Astrocyte (in vitro differentiated cells and primary cell): ENCODE measurements at regions not wholly inside any gene's neighbourhood (a gene's known extent, or its start where the extent isn't known, plus 50 kb on each side); places are given as distances from the start of the nearest gene placed in this dataset.

Source experiments
- DNase-seq: peaks from one replicate; pipeline ENCODE4 v3.0.0-alpha.2; 2010; ENCODE audit warnings: low read depth
- FAIRE-seq: peaks from 2 replicates; lab custom pipeline; 2011; peaks lifted over from hg19 to GRCh38; lab: Jason Lieb, UNC
- H2AFZ ChIP-seq: 2 replicates; pipeline ENCODE4 v1.6.0; 2012; ENCODE audit warnings: low read depth, low read length, inconsistent platforms
- H3K27ac ChIP-seq: 2 replicates; pipeline ENCODE4 v1.5.1; 2011; ENCODE audit warnings: low read depth, low read length, inconsistent platforms
- H3K27me3 ChIP-seq: 2 replicates; pipeline ENCODE4 v1.6.0; 2011; ENCODE audit warnings: low read length, inconsistent platforms; ENCODE audit not compliant: insufficient read depth
- H3K36me3 ChIP-seq: 2 replicates; pipeline ENCODE4 v1.5.1; 2011; ENCODE audit warnings: low read length, inconsistent platforms; ENCODE audit not compliant: insufficient read depth
- H3K4me1 ChIP-seq: 2 replicates; pipeline ENCODE4 v1.5.1; 2011; ENCODE audit warnings: low read length, inconsistent platforms; ENCODE audit not compliant: insufficient read depth
- H3K4me2 ChIP-seq: 2 replicates; pipeline ENCODE4 v1.6.0; 2012; ENCODE audit warnings: low read length, inconsistent platforms
- H3K4me3 ChIP-seq: 2 replicates; pipeline ENCODE4 v1.5.1; 2011; ENCODE audit warnings: low read depth, mild to moderate bottlenecking, low read length, inconsistent platforms; ENCODE audit not compliant: insufficient read depth
- H3K79me2 ChIP-seq: 2 replicates; pipeline ENCODE4 v1.6.0; 2012; ENCODE audit warnings: mild to moderate bottlenecking, low read length, inconsistent platforms; ENCODE audit not compliant: insufficient read depth
- H3K9ac ChIP-seq: 2 replicates; pipeline ENCODE4 v1.6.0; 2012; ENCODE audit warnings: mild to moderate bottlenecking, low read length, inconsistent platforms
- H3K9me3 ChIP-seq: 2 replicates; pipeline ENCODE4 v1.5.1; 2012; ENCODE audit warnings: low read depth, mild to moderate bottlenecking, low read length, inconsistent platforms; ENCODE audit not compliant: insufficient read depth
- H4K20me1 ChIP-seq: 2 replicates; pipeline ENCODE4 v1.6.0; 2012; ENCODE audit warnings: low read length, inconsistent platforms; ENCODE audit not compliant: insufficient read depth
- H3K27ac Mint-ChIP-seq: one replicate; pipeline ENCODE4 v1.8.0; 2021; ENCODE audit warnings: mild to moderate bottlenecking, mixed read lengths; ENCODE audit not compliant: unreplicated experiment
- H3K27me3 Mint-ChIP-seq: one replicate; pipeline ENCODE4 v1.8.0; 2021; ENCODE audit warnings: low read depth, mixed read lengths; ENCODE audit not compliant: unreplicated experiment
- H3K36me3 Mint-ChIP-seq: one replicate; pipeline ENCODE4 v1.8.0; 2021; ENCODE audit warnings: low read depth, mixed read lengths; ENCODE audit not compliant: unreplicated experiment
- H3K4me1 Mint-ChIP-seq: one replicate; pipeline ENCODE4 v1.8.0; 2021; ENCODE audit warnings: low read depth, mixed read lengths; ENCODE audit not compliant: unreplicated experiment
- H3K4me3 Mint-ChIP-seq: one replicate; pipeline ENCODE4 v1.8.0; 2021; ENCODE audit warnings: mild to moderate bottlenecking, moderate library complexity, mixed read lengths; ENCODE audit not compliant: unreplicated experiment
- H3K9me3 Mint-ChIP-seq: one replicate; pipeline ENCODE4 v1.8.0; 2021; ENCODE audit warnings: mild to moderate bottlenecking, mixed read lengths; ENCODE audit not compliant: unreplicated experiment
- EZH2 ChIP-seq: IDR thresholded peaks from 2 replicates; pipeline ENCODE4 v1.6.1; 2012; ENCODE audit warnings: mild to moderate bottlenecking, low read length, inconsistent platforms; ENCODE audit not compliant: insufficient read depth
- TF ChIP-seq, protein P1 (sequence below): IDR thresholded peaks from 2 replicates; pipeline ENCODE4 v1.5.1; 2011; ENCODE audit warnings: low read depth, mild to moderate bottlenecking, inconsistent platforms, low read length, moderate library complexity; ENCODE audit not compliant: insufficient read depth

DNA sequence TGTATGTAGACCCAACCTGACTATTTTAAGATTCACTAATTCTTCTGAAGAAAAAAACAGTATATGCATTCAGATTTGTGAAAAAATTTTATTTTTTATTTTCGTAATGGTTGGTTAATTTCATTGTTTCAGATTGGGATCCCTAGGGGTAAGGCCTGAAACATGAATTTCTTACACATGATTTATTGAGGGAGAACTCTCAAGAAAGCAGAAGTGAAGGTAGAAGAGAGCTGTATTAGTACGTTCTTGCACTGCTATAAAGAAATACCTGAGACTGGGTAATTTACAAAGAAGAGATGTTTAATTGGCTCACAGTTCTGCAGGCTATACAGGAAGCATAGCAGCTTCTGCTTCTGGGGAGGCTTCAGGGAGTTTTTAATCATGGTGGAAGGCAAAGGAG is 611.9 kb upstream of the TECRL start:
- H3K4me3 ChIP-seq = no peak overlapping the region
- no peaks in the 10 kb centered on the region for H3K4me1 Mint-ChIP-seq

DNA sequence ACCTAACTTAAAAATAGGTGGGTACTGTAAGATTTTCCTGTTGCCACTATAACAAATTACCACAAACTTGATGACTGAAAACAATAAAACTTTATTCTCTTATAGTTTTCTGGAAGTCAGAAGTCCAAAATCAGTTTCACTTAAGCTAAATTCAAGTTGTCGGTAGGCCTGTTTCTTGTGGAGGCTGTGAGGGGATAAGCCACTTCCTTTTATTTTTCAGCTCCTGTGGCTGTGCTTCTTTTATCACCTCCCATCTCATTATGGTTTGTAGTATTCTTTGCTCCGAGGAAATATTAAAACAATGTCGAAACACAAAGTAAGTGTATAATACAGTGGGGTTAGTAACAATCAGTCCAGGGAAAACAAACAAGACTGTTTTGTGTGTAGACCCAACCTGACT is 610.5 kb upstream of the TECRL start:
- no peaks in the 10 kb centered on the region for H3K79me2 ChIP-seq
- no peaks in the 10 kb centered on the region for H3K4me1 ChIP-seq
- no peaks in the 10 kb centered on the region for H3K27me3 Mint-ChIP-seq

More for the DNA sequence above, 611.9 kb upstream of the TECRL start:
- no peak overlapping the region for H3K4me2 ChIP-seq
- DNase-seq (no peak), FAIRE-seq (no peak)
- no peaks in the 10 kb centered on the region for H3K9me3 Mint-ChIP-seq
- H3K4me3 Mint-ChIP-seq = no peak overlapping the region
- H3K27me3 Mint-ChIP-seq = no peaks in the 10 kb centered on the region
- H3K36me3 ChIP-seq = no peaks in the 10 kb centered on the region
- no peaks in the 10 kb centered on the region for H4K20me1 ChIP-seq
- TF ChIP-seq, protein P1, sequence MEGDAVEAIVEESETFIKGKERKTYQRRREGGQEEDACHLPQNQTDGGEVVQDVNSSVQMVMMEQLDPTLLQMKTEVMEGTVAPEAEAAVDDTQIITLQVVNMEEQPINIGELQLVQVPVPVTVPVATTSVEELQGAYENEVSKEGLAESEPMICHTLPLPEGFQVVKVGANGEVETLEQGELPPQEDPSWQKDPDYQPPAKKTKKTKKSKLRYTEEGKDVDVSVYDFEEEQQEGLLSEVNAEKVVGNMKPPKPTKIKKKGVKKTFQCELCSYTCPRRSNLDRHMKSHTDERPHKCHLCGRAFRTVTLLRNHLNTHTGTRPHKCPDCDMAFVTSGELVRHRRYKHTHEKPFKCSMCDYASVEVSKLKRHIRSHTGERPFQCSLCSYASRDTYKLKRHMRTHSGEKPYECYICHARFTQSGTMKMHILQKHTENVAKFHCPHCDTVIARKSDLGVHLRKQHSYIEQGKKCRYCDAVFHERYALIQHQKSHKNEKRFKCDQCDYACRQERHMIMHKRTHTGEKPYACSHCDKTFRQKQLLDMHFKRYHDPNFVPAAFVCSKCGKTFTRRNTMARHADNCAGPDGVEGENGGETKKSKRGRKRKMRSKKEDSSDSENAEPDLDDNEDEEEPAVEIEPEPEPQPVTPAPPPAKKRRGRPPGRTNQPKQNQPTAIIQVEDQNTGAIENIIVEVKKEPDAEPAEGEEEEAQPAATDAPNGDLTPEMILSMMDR = no peak
- TF ChIP-seq EZH2 = no peak
- no peak overlapping the region for H2AFZ ChIP-seq
- no peak overlapping the region for H3K27ac ChIP-seq
- no peaks in the 10 kb centered on the region for H3K9me3 ChIP-seq
- no peak overlapping the region for H3K9ac ChIP-seq
- H3K36me3 Mint-ChIP-seq = no peaks in the 10 kb centered on the region
- H3K4me1 ChIP-seq = no peaks in the 10 kb centered on the region
- no peak overlapping the region for H3K27ac Mint-ChIP-seq
- H3K27me3 ChIP-seq = no peaks in the 10 kb centered on the region
- no peaks in the 10 kb centered on the region for H3K79me2 ChIP-seq

DNA sequence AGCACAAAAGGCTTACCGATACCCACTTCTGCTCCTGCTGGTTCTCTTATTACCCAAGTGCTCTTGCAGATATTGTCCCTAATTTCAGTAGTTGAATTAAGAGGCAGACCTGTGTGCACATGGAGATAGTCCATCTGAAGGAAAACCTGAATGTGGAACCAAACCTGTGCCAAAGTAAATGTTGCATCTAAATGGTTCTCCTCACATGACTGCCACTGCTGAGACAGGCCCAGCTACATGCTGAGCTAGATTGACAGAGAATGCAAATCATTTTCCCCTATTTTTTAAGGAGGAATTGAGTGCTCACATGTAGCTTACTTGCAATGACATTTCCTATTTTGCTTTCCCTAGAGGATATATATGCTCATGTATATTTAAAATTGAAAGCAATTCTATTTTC is 609.1 kb upstream of the TECRL start:
- DNase-seq (no peak), FAIRE-seq (no peak)
- H3K27me3 ChIP-seq = no peaks in the 10 kb centered on the region
- H3K9me3 ChIP-seq = no peaks in the 10 kb centered on the region
- no peak overlapping the region for H3K27ac Mint-ChIP-seq
- no peaks in the 10 kb centered on the region for H3K9me3 Mint-ChIP-seq
- H3K4me1 ChIP-seq = no peaks in the 10 kb centered on the region
- H3K9ac ChIP-seq = no peak overlapping the region
- H3K36me3 Mint-ChIP-seq = no peaks in the 10 kb centered on the region
- no peak overlapping the region for H3K27ac ChIP-seq
- H3K36me3 ChIP-seq = no peaks in the 10 kb centered on the region
- no peaks in the 10 kb centered on the region for H3K79me2 ChIP-seq
- TF ChIP-seq, protein P1 = no peak
- no peak for TF ChIP-seq EZH2
- H2AFZ ChIP-seq = no peak overlapping the region
- no peak overlapping the region for H3K4me3 ChIP-seq
- H3K4me3 Mint-ChIP-seq = no peak overlapping the region
- no peaks in the 10 kb centered on the region for H3K4me1 Mint-ChIP-seq
- H3K4me2 ChIP-seq = no peak overlapping the region
- no peaks in the 10 kb centered on the region for H3K27me3 Mint-ChIP-seq
- H4K20me1 ChIP-seq = no peaks in the 10 kb centered on the region

More for the DNA sequence above, 610.5 kb upstream of the TECRL start:
- FAIRE-seq (no peak), DNase-seq (no peak)
- no peaks in the 10 kb centered on the region for H3K4me1 Mint-ChIP-seq
- H3K4me3 Mint-ChIP-seq = no peak overlapping the region
- Histone ChIP-seq H3K9ac (no peak overlapping the region), H3K9me3 (no peaks in the 10 kb centered on the region), H3K27ac (no peak overlapping the region), H2AFZ (no peak overlapping the region), H3K4me3 (no peak overlapping the region), H3K27me3 (no peaks in the 10 kb centered on the region), H4K20me1 (no peaks in the 10 kb centered on the region), H3K4me2 (no peak overlapping the region), H3K36me3 (no peaks in the 10 kb centered on the region)
- H3K9me3 Mint-ChIP-seq = no peaks in the 10 kb centered on the region
- TF ChIP-seq, protein P1 = no peak
- no peak for TF ChIP-seq EZH2
- H3K36me3 Mint-ChIP-seq = no peaks in the 10 kb centered on the region
- no peak overlapping the region for H3K27ac Mint-ChIP-seq
